ENCODE measurements at regions not wholly inside any gene's neighbourhood (a gene's known extent, or its start where the extent isn't known, plus 50 kb on each side); places are given as distances from the start of the nearest gene placed in this dataset.
"Not testable (repeated sequence)": the region's sequence is repeated elsewhere in the genome, so short reads cannot be mapped to it uniquely, and the experiment has no call there.

- TF ChIP-seq CTCF (IDR thresholded peaks at IDR 0.05; ENCODE audit: insufficient read depth, low read length), result no peak
- no peak for DNase-seq (ENCODE audit: low read depth)
- H3K4me3 ChIP-seq (ENCODE audit: low read depth, low read length), result no peak overlapping the region
These were observed 150.3 kb downstream of the SLITRK5 start for GRCh38 chr13:87821512-87821911.

GRCh38 chr13:87826301-87826700 lies 155.1 kb downstream of the SLITRK5 start:
- H3K4me3 ChIP-seq (ENCODE audit: low read depth, low read length); DNase-seq (ENCODE audit: low read depth): not testable (repeated sequence)

DNA sequence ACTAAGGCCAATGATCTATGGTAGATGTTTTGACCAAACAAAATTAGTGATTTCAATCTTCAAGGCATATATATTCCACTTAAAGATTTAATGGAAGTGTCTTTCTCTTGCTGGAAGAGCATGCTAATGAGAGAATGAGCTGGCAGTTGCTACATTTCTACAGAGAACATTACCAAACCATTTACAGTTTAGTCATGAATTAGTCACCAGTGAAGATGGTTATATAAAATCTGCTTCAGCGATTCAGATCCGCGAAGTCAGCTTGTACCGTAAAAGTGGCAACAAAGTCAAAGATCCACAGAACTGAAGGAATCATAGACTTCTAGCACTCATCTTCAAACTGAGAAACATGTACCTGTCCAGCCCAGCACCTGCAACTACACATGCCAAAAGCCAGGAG lies 156.3 kb downstream of the SLITRK5 start:
- DNase-seq (ENCODE audit: low read depth), result no peak
- TF ChIP-seq CTCF (IDR thresholded peaks at IDR 0.05; ENCODE audit: insufficient read depth, low read length), result no peak
- H3K4me3 ChIP-seq (ENCODE audit: low read depth, low read length), result no peak overlapping the region

DNA sequence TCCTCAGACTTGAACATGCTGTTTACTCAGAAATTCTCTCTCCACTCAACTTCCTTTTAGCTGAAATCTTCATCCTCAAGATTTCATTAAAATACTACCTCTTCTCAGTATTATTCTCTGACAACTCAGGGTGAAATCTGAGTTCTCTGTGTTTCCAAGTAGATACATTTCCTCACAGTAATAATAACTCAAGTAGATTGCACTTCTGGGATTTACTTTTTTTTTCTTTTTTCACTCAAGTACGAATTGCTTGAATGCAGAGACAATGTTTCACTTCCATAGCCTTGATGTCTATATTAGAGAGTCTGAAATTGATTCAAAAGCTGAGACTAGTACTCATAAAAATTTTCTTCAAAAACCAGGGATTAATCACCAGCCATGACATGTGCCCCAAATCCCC lies 166.4 kb downstream of the SLITRK5 start:
- DNase-seq (ENCODE audit: low read depth), result no peak
- H3K4me3 ChIP-seq (ENCODE audit: low read depth, low read length), result no peak overlapping the region
- no peak for TF ChIP-seq CTCF (IDR thresholded peaks at IDR 0.05; ENCODE audit: insufficient read depth, low read length)

DNA sequence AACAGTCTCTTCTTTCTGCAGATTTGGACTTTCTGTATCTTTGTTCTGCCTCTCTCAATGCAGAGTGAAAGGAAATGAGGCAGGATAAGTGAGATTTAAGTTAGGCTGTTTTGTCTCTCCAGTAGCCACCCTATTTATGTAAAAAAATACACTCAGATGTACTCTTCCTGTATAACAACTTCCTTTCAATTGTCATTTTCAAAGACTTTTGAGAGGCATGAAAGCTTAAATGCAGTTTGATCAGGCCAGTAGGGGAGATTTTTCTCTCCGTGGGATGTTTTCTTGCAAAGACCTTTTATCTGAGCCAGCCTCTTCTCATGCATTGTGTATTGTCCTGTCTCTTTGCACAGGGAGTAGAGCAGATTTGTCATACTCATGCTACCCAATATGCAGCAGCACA lies 166.8 kb downstream of the SLITRK5 start:
- H3K4me3 ChIP-seq (ENCODE audit: low read depth, low read length), result no peak overlapping the region
- no peak for DNase-seq (ENCODE audit: low read depth)
- no peak for TF ChIP-seq CTCF (IDR thresholded peaks at IDR 0.05; ENCODE audit: insufficient read depth, low read length)

- no peak overlapping the region for H3K4me3 ChIP-seq (ENCODE audit: low read depth, low read length)
- TF ChIP-seq CTCF (IDR thresholded peaks at IDR 0.05; ENCODE audit: insufficient read depth, low read length), result no peak
- no peak for DNase-seq (ENCODE audit: low read depth)
These were observed 180.2 kb downstream of the SLITRK5 start for GRCh38 chr13:87851410-87851809.

GRCh38 chr13:87855553-87855952 lies 184.4 kb downstream of the SLITRK5 start:
- H3K4me3 ChIP-seq (ENCODE audit: low read depth, low read length), result no peak overlapping the region
- no peak for DNase-seq (ENCODE audit: low read depth)
- no peak for TF ChIP-seq CTCF (IDR thresholded peaks at IDR 0.05; ENCODE audit: insufficient read depth, low read length)
